Ecto neural progenitor cell (in vitro differentiated cells): ENCODE measurements at regions not wholly inside any gene's neighbourhood (a gene's known extent, or its start where the extent isn't known, plus 50 kb on each side); places are given as distances from the start of the nearest gene placed in this dataset.
"Not testable (repeated sequence)": the region's sequence is repeated elsewhere in the genome, so short reads cannot be mapped to it uniquely, and the experiment has no call there.

Experiments
- DNase-seq: peaks from one replicate; pipeline ENCODE4 v3.0.0-alpha.2; 2018; ENCODE audit warnings: low spot score

DNA sequence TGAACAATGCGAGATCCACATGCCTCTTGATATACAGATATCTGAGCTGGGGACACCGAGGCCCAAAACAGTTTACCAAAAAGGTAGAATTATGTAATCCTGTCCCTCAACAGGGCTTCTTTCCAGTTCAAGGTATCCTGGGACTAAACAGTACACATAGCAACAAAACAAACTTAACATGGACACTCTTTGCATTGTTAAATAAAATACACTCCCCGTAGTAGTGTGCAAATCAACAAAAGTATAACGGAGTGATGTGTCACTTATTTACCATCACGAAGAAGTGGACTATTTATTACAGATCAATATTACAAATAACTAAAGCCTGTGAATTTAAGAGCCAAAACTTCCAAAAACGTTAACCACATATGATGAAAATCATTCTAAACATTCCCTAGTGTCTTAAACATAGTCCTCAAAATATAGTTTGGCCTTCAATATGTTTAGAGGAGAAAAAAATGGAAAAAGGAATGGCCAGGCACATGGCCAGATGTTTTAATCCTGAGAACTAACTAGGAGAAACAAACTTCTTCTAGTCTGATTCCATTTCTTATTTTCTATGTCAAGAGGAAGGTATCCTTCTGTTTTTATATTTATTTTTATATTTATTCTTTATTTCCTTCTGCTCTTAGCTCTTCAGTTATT lies 377.5 kb downstream of the OSR1 start:
- DNase-seq = no peak

GRCh38 chr2:18980104-18980785 lies 378.2 kb downstream of the OSR1 start:
- DNase-seq = no peak

- no peak for DNase-seq
These were observed 381.0 kb downstream of the OSR1 start for GRCh38 chr2:18977409-18977808.

DNA sequence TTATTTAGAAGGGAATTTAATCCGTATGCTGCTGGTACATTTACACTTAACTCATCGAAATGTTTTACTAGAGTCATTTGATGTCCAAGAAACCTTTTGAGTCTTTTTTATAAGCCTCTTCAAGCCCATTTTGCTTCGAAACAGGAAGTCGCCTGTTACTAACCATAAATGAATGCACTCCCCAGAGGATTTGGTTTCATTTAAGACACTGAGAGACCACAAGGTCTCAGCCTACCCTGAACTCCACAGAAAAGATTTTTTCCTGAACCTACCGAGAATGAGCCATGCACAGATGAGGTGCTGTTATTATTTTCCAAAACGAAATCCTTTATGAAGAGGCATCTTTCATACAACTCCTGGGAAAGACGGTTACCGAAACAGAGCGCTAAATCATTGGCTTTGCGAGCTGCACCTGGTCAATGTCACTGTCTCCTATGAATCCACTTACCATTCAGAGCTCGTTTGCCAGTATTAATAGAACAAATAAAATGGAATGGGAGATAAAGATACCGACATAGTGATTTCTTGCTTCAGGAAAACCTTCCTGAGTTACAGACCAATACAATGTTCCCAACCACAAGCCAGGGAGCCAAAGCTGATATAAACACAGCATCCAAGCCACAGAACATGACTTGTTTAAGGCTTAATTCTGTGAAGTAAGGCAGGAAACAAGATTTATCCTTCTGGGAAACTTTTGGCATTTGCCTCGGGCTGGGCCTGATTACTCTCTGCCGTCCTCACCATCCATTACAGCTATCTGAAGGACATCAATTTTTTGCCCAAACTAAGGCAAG lies 382.1 kb downstream of the OSR1 start:
- no peak for DNase-seq

DNA sequence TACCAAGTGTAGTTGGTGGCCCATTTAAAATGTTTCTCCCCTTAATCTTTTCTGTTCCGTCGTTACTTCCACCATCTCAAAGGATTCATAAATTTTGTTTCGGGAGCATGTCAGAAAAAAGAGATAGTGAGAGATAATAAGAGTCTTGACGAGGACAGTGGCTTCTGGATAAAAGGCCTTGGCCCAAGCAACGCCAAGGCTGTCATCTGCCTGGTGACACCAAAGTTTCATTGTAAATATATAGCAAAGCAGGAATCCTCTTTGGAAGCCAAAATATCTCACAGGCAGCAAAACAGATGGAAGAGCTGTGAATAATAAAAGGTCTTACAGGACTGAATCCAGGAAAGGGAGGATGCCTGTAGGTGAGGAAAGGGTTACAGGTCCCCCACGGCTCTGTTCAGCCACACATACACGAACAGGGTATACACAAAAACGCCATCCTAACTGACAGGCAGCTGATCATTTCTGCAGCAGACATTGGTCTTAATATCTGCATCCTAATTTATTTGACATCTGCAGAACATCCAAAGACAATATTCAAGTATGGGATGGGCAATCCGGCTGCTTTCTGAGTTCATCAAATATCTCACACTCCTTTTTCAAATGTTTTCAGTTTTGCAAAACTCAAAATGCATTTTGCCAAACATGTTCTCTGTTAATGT lies 382.8 kb downstream of the OSR1 start:
- no peak for DNase-seq

GRCh38 chr2:18971628-18972027 lies 382.3 kb upstream of the NT5C1B start:
- no peak for DNase-seq

GRCh38 chr2:18971069-18971378 lies 381.7 kb upstream of the NT5C1B start:
- no peak for DNase-seq

GRCh38 chr2:18966131-18966530 lies 376.8 kb upstream of the NT5C1B start:
- no peak for DNase-seq

GRCh38 chr2:18963739-18964256 lies 374.4 kb upstream of the NT5C1B start:
- not testable (repeated sequence) for DNase-seq

DNA sequence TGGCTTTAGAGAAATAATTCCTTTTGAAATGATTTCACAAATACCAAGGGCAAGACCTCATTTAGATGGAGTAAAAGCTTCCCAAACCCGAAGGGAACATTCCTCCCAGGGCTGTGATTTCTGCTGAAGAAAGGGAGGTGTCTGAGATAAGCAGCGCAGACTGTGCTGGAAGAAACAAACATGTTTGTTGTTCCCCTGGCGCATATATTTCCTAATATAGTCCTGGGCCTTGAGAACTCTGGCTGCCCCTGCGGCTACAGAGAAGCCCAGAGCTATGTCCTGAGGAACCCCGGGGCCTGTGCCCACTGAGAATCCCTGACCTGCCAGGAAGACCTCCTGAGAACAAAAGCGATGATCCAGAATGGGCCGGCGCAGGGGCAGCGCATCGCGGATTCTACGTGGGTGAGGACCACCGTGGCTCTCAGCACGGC lies 372.6 kb upstream of the NT5C1B start:
- DNase-seq = no peak

DNA sequence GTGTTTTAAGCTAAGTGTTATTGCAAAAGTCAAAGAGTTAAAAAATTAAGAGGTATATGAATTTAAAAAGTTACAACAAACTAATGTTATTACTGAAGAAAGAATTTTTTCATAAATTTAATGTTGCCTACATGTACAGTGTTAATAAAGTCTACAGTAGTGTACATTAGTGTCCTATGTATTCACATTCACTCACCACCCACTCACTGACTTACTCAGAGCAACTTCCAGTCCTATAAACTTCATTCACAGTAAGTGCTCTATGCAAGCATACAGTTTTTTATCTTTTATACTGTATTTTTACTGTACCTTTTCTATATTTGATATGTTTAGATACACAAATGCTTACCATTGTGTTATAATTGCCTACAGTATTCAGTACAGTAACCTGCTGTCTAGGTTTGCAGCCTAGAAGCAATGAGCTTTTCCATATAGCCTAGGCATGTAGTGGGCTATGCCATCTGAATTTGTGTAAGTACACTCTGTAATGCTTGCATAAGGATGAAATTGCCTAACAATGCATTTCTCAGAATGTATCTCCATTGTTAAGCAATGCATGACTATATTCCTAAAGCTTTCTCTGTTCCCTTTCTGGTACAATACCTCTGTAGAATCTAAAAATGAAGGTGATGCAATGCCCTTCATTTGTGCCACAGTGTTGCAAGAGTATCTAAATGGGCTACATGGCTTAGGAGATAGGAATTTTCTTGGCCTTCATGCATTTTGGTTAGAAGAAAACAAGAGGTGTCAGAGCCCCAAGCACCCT lies 370.8 kb upstream of the NT5C1B start:
- no peak for DNase-seq

GRCh38 chr2:18959200-18959599 lies 369.8 kb upstream of the NT5C1B start:
- no peak for DNase-seq

DNA sequence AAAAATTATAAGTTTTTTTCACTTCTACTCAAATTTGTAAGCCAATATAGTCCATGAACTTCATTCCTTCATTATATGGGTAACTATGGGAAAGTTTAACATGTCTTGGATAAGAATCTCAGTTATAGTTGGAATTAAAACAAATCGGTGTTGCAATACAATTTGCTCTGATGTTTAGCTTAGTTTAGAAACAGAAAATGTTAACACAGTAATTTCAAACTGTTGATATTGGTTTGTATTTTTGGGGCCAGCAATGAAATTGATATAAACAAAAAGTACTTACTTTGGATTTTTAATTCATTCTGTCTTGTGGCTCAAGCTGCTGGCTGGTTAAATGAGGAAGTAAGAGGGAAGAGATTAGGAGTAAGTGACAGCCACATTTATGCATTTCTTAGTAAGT lies 368.5 kb upstream of the NT5C1B start:
- no peak for DNase-seq

- DNase-seq = no peak
These were observed 361.0 kb upstream of the NT5C1B start for GRCh38 chr2:18950361-18950851.

GRCh38 chr2:18949871-18950270 lies 360.5 kb upstream of the NT5C1B start:
- no peak for DNase-seq

- no peak for DNase-seq
These were observed 350.8 kb upstream of the NT5C1B start for GRCh38 chr2:18940184-18940583.

DNA sequence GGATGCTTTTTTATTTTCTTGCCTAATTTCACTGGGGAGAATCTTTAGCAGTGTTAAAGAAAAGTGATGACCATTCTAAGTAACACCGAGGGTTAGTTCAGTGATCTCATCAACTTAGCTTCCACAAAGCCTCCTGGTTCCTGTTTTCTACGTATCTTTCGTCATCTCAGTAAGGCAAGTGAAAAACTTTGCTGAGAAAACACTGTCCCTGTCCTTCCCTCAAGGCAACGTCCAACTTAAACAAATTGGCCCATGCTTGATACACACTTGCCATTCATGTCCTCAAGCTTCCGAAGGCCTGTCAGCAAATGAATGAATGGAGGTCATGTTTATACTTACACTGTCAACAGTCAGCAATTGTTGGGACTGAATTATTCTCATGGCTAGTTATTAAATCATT lies 350.4 kb upstream of the NT5C1B start:
- not testable (repeated sequence) for DNase-seq

DNA sequence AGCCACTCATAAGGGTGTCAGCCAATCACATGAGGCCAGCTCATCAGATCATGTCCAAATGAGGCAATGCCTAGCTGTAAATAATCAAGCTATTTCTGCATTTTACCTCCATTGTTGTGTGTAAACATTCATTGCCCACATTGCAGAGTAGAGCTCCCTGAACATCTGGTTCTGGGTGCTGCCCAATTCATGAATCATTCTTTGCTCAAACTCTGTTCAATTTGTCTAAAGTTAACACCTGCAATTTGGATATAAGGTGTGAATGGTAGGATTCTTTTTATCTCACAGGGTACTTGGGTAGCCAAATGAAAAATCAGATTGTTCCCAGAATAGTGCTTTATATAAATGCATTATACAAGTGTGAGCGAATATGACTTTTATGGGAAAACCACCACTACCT lies 345.5 kb upstream of the NT5C1B start:
- DNase-seq = no peak

DNA sequence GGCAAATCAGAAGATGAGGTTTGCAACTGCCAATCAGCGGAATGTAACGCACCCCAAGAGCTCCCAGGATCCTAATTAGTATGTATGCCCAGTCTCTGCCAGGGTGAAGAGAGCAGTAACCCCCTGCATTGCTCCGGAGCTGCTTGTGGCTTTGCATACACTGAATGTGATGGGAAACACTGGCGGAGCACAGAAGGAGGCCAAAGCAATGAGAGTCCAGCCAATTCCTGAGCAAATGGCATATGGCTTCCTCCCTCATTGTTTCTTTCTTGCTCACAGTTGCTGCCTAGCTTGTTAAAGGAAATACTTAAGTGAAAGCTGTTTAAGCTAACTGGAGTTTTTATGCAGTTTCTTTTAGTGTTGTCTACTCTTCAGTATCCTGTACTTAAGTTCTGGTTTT lies 343.5 kb upstream of the NT5C1B start:
- no peak for DNase-seq

DNA sequence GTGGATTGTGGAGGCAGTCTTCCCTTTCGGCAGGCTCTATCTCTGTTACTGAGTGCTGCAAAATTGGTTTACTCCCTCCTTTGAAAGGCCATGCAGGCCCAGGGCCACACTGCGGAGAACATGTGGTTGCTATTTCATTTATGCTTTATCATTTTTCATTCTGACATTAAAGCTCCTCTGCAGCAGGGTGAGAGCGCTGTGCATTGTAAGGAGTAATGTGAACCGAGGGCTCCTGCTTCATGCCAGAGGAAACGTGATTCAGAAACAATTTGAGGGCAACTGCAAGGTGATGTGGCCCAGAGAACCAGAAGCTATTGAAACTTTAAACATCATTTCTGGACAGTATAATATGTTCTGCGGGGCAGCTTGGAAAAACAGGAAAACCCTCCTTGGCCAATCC lies 341.6 kb upstream of the NT5C1B start:
- no peak for DNase-seq

GRCh38 chr2:18927525-18928232 lies 338.3 kb upstream of the NT5C1B start:
- DNase-seq = no peak
